GM23338 (cell line): ENCODE measurements at regions not wholly inside any gene's neighbourhood (a gene's known extent, or its start where the extent isn't known, plus 50 kb on each side); places are given as distances from the start of the nearest gene placed in this dataset.

Experiments
- ATAC-seq: fragments of 200-7000 bp; cut with Tn5 transposase; 3 replicates; pipeline ENCODE4 v1.9.1; 2020
- DNase-seq: peaks from one replicate; pipeline ENCODE4 v3.0.0-alpha.2; 2015; ENCODE audit warnings: low spot score
- H2AFZ ChIP-seq: fragments of 200-600 bp; sonication (generic); 2 replicates; pipeline ENCODE4 v1.8.0; 2016; ENCODE audit warnings: antibody characterized with exemption, mild to moderate bottlenecking, moderate library complexity
- H3F3A ChIP-seq: fragments of 200-600 bp; sonication (generic); replicated peaks from 2 replicates; pipeline ENCODE4 v1.8.0; 2017; ENCODE audit warnings: antibody characterized with exemption, mixed run types, low read depth
- H3K27ac ChIP-seq: fragments of 200-600 bp; sonication (generic); 2 replicates; pipeline ENCODE4 v1.6.1; 2016; ENCODE audit warnings: low read depth
- H3K27me3 ChIP-seq: fragments of 200-600 bp; sonication (generic); 2 replicates; pipeline ENCODE4 v1.8.0; 2016; ENCODE audit warnings: mild to moderate bottlenecking, mixed run types, moderate library complexity; ENCODE audit not compliant: insufficient read depth
- H3K36me3 ChIP-seq: fragments of 200-600 bp; sonication (generic); 2 replicates; pipeline ENCODE4 v1.8.0; 2016; ENCODE audit warnings: mild to moderate bottlenecking; ENCODE audit not compliant: insufficient read depth
- H3K4me1 ChIP-seq: fragments of 200-600 bp; sonication (generic); 2 replicates; pipeline ENCODE4 v1.8.0; 2016; ENCODE audit warnings: mild to moderate bottlenecking, moderate library complexity; ENCODE audit not compliant: insufficient read depth
- H3K4me2 ChIP-seq: fragments of 200-600 bp; sonication (generic); 2 replicates; pipeline ENCODE4 v1.7.1; 2017; ENCODE audit warnings: mixed run types
- H3K4me3 ChIP-seq: fragments of 200-600 bp; sonication (generic); 2 replicates; pipeline ENCODE4 v1.6.1; 2016; ENCODE audit warnings: mixed run types
- H3K79me2 ChIP-seq: fragments of 200-600 bp; sonication (generic); replicated peaks from 2 replicates; pipeline ENCODE4 v1.8.0; 2017; ENCODE audit warnings: mild to moderate bottlenecking; ENCODE audit not compliant: insufficient read depth
- H3K9me2 ChIP-seq: fragments of 200-600 bp; sonication (generic); 2 replicates; pipeline ENCODE4 v1.8.0; 2017; ENCODE audit not compliant: insufficient read depth
- H4K20me1 ChIP-seq: fragments of 200-600 bp; sonication (generic); replicated peaks from 2 replicates; pipeline ENCODE4 v1.8.0; 2017; ENCODE audit warnings: mild to moderate bottlenecking; ENCODE audit not compliant: insufficient read depth
- H3K27ac Mint-ChIP-seq: 2 replicates; pipeline ENCODE4 v1.8.0; 2020; ENCODE audit warnings: inconsistent platforms, mild to moderate bottlenecking, moderate library complexity, mixed read lengths
- H3K27me3 Mint-ChIP-seq: 3 replicates; pipeline ENCODE4 v1.8.0; 2022; ENCODE audit warnings: low read depth, mild to moderate bottlenecking, moderate library complexity, mixed read lengths, inconsistent platforms; ENCODE audit not compliant: insufficient read depth, poor library complexity
- H3K36me3 Mint-ChIP-seq: 3 replicates; pipeline ENCODE4 v1.8.0; 2021; ENCODE audit warnings: low read depth, mild to moderate bottlenecking, inconsistent platforms, moderate library complexity, mixed read lengths
- H3K4me1 Mint-ChIP-seq: 3 replicates; pipeline ENCODE4 v1.8.0; 2020; ENCODE audit warnings: mild to moderate bottlenecking, inconsistent platforms, mixed read lengths
- H3K4me3 Mint-ChIP-seq: 3 replicates; pipeline ENCODE4 v1.8.0; 2021; ENCODE audit warnings: moderate library complexity, mild to moderate bottlenecking, inconsistent platforms, mixed read lengths
- H3K9me3 Mint-ChIP-seq: 3 replicates; pipeline ENCODE4 v1.8.0; 2020; ENCODE audit warnings: moderate library complexity, mild to moderate bottlenecking, inconsistent platforms, mixed read lengths
- CREB1 ChIP-seq: fragments of 250-450 bp; sonication (Bioruptor Pico); IDR thresholded peaks from 2 replicates; pipeline ENCODE4 v1.5.0; 2020; ENCODE audit warnings: low read depth, mild to moderate bottlenecking, moderate library complexity
- ETS1 ChIP-seq: IDR thresholded peaks from 2 replicates; pipeline ENCODE4 v1.6.1; 2016; ENCODE audit warnings: antibody characterized with exemption
- EZH2 ChIP-seq: fragments of 200-600 bp; sonication (generic); IDR thresholded peaks from one replicate; pipeline ENCODE4 v1.8.0; 2017; ENCODE audit warnings: antibody characterized with exemption, mild to moderate bottlenecking, low read depth; ENCODE audit not compliant: unreplicated experiment
- EZH2phosphoT487 ChIP-seq: fragments of 200-600 bp; sonication (generic); IDR thresholded peaks from one replicate; pipeline ENCODE4 v1.8.1; 2018; ENCODE audit warnings: antibody characterized with exemption; ENCODE audit not compliant: unreplicated experiment
- JUNB ChIP-seq: IDR thresholded peaks from one replicate; pipeline ENCODE4 v1.6.1; 2016; ENCODE audit warnings: antibody characterized with exemption; ENCODE audit not compliant: unreplicated experiment
- NANOG ChIP-seq: IDR thresholded peaks from 2 replicates; pipeline ENCODE4 v1.6.1; 2016; ENCODE audit warnings: antibody characterized with exemption, borderline replicate concordance
- POLR2AphosphoS5 ChIP-seq: IDR thresholded peaks from 2 replicates; pipeline ENCODE4 v1.6.1; 2016; ENCODE audit warnings: antibody characterized with exemption, low read depth
- STAT1 ChIP-seq: IDR thresholded peaks from one replicate; pipeline ENCODE4 v1.6.1; 2016; ENCODE audit warnings: antibody characterized with exemption; ENCODE audit not compliant: unreplicated experiment
- ZNF114 ChIP-seq: fragments of 250-450 bp; sonication (Bioruptor Pico); IDR thresholded peaks from 2 replicates; pipeline ENCODE4 v1.5.0; 2020; ENCODE audit warnings: mild to moderate bottlenecking, moderate library complexity
- ZNF331 ChIP-seq: fragments of 250-450 bp; sonication (Bioruptor Pico); IDR thresholded peaks from 2 replicates; pipeline ENCODE4 v1.5.0; 2020; ENCODE audit warnings: low read depth, mild to moderate bottlenecking, moderate library complexity
- TF ChIP-seq, protein P1 (sequence below): IDR thresholded peaks from one replicate; pipeline ENCODE4 v1.6.1; 2018; ENCODE audit warnings: antibody characterized with exemption; ENCODE audit not compliant: unreplicated experiment
- TF ChIP-seq, protein P2 (sequence below), 2 experiments: fragments of 200-600 bp in 1 of 2; sonication (generic) in 1 of 2; conservative IDR thresholded peaks; 2 replicates each; pipeline versions ENCODE4 v1.5.1 to v1.6.1; 2016 to 2017; ENCODE audit warnings: antibody characterized with exemption in 2 of 2, low read depth in 2 of 2, mild to moderate bottlenecking in 2 of 2, moderate library complexity in 1 of 2
- TF ChIP-seq, protein P3 (sequence below): fragments of 250-450 bp; sonication (Bioruptor Pico); IDR thresholded peaks from 2 replicates; pipeline ENCODE4 v1.5.0; 2020; ENCODE audit warnings: mild to moderate bottlenecking, moderate library complexity

GRCh38 chr4:44791831-44792230 is 65.5 kb upstream of the GNPDA2 start:
- H3K27me3 Mint-ChIP-seq, result no peaks in the 10 kb centered on the region
- no peaks in the 10 kb centered on the region for H3K27me3 ChIP-seq
- no peak overlapping the region for H3K4me3 Mint-ChIP-seq
- ATAC-seq, result peak; percentile 29; the same call in 2 of the 3 replicates
- no peaks in the 10 kb centered on the region for H3F3A ChIP-seq
- no peaks in the 10 kb centered on the region for H3K4me1 ChIP-seq
- peaks cover 3% of the 10 kb centered on the region; the same call in 1 of the 2 replicates for H3K9me2 ChIP-seq
- H3K36me3 Mint-ChIP-seq, result peaks cover 7% of the 10 kb centered on the region; the same call in 2 of the 3 replicates
- no peak overlapping the region for H3K27ac Mint-ChIP-seq
- TF ChIP-seq, protein P1, sequence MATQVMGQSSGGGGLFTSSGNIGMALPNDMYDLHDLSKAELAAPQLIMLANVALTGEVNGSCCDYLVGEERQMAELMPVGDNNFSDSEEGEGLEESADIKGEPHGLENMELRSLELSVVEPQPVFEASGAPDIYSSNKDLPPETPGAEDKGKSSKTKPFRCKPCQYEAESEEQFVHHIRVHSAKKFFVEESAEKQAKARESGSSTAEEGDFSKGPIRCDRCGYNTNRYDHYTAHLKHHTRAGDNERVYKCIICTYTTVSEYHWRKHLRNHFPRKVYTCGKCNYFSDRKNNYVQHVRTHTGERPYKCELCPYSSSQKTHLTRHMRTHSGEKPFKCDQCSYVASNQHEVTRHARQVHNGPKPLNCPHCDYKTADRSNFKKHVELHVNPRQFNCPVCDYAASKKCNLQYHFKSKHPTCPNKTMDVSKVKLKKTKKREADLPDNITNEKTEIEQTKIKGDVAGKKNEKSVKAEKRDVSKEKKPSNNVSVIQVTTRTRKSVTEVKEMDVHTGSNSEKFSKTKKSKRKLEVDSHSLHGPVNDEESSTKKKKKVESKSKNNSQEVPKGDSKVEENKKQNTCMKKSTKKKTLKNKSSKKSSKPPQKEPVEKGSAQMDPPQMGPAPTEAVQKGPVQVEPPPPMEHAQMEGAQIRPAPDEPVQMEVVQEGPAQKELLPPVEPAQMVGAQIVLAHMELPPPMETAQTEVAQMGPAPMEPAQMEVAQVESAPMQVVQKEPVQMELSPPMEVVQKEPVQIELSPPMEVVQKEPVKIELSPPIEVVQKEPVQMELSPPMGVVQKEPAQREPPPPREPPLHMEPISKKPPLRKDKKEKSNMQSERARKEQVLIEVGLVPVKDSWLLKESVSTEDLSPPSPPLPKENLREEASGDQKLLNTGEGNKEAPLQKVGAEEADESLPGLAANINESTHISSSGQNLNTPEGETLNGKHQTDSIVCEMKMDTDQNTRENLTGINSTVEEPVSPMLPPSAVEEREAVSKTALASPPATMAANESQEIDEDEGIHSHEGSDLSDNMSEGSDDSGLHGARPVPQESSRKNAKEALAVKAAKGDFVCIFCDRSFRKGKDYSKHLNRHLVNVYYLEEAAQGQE, result no peak
- TF ChIP-seq ZNF114 (CRISPR knock-in tag), result no peak
- no peak for TF ChIP-seq EZH2phosphoT487
- TF ChIP-seq STAT1, result no peak
- no peak for TF ChIP-seq EZH2
- TF ChIP-seq, protein P2, sequence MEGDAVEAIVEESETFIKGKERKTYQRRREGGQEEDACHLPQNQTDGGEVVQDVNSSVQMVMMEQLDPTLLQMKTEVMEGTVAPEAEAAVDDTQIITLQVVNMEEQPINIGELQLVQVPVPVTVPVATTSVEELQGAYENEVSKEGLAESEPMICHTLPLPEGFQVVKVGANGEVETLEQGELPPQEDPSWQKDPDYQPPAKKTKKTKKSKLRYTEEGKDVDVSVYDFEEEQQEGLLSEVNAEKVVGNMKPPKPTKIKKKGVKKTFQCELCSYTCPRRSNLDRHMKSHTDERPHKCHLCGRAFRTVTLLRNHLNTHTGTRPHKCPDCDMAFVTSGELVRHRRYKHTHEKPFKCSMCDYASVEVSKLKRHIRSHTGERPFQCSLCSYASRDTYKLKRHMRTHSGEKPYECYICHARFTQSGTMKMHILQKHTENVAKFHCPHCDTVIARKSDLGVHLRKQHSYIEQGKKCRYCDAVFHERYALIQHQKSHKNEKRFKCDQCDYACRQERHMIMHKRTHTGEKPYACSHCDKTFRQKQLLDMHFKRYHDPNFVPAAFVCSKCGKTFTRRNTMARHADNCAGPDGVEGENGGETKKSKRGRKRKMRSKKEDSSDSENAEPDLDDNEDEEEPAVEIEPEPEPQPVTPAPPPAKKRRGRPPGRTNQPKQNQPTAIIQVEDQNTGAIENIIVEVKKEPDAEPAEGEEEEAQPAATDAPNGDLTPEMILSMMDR (conservative IDR thresholded peaks at IDR 0.05; ENCODE audit: low read depth in 2 of 2), result no peak
- no peak for TF ChIP-seq ETS1
- TF ChIP-seq ZNF331 (CRISPR knock-in tag), result no peak
- TF ChIP-seq, protein P3, sequence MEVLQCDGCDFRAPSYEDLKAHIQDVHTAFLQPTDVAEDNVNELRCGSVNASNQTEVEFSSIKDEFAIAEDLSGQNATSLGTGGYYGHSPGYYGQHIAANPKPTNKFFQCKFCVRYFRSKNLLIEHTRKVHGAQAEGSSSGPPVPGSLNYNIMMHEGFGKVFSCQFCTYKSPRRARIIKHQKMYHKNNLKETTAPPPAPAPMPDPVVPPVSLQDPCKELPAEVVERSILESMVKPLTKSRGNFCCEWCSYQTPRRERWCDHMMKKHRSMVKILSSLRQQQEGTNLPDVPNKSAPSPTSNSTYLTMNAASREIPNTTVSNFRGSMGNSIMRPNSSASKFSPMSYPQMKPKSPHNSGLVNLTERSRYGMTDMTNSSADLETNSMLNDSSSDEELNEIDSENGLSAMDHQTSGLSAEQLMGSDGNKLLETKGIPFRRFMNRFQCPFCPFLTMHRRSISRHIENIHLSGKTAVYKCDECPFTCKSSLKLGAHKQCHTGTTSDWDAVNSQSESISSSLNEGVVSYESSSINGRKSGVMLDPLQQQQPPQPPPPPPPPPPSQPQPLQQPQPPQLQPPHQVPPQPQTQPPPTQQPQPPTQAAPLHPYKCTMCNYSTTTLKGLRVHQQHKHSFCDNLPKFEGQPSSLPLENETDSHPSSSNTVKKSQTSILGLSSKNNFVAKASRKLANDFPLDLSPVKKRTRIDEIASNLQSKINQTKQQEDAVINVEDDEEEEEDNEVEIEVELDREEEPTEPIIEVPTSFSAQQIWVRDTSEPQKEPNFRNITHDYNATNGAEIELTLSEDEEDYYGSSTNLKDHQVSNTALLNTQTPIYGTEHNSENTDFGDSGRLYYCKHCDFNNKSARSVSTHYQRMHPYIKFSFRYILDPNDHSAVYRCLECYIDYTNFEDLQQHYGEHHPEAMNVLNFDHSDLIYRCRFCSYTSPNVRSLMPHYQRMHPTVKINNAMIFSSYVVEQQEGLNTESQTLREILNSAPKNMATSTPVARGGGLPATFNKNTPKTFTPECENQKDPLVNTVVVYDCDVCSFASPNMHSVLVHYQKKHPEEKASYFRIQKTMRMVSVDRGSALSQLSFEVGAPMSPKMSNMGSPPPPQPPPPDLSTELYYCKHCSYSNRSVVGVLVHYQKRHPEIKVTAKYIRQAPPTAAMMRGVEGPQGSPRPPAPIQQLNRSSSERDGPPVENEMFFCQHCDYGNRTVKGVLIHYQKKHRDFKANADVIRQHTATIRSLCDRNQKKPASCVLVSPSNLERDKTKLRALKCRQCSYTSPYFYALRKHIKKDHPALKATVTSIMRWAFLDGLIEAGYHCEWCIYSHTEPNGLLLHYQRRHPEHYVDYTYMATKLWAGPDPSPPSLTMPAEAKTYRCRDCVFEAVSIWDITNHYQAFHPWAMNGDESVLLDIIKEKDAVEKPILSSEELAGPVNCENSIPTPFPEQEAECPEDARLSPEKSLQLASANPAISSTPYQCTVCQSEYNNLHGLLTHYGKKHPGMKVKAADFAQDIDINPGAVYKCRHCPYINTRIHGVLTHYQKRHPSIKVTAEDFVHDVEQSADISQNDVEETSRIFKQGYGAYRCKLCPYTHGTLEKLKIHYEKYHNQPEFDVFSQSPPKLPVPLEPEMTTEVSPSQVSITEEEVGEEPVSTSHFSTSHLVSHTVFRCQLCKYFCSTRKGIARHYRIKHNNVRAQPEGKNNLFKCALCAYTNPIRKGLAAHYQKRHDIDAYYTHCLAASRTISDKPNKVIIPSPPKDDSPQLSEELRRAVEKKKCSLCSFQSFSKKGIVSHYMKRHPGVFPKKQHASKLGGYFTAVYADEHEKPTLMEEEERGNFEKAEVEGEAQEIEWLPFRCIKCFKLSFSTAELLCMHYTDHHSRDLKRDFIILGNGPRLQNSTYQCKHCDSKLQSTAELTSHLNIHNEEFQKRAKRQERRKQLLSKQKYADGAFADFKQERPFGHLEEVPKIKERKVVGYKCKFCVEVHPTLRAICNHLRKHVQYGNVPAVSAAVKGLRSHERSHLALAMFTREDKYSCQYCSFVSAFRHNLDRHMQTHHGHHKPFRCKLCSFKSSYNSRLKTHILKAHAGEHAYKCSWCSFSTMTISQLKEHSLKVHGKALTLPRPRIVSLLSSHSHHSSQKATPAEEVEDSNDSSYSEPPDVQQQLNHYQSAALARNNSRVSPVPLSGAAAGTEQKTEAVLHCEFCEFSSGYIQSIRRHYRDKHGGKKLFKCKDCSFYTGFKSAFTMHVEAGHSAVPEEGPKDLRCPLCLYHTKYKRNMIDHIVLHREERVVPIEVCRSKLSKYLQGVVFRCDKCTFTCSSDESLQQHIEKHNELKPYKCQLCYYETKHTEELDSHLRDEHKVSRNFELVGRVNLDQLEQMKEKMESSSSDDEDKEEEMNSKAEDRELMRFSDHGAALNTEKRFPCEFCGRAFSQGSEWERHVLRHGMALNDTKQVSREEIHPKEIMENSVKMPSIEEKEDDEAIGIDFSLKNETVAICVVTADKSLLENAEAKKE (CRISPR knock-in tag), result no peak
- TF ChIP-seq CREB1 (CRISPR knock-in tag), result no peak
- no peak for TF ChIP-seq POLR2AphosphoS5
- no peak for TF ChIP-seq JUNB
- no peak for TF ChIP-seq NANOG
- no peaks in the 10 kb centered on the region for H4K20me1 ChIP-seq
- H3K4me2 ChIP-seq, result no peak overlapping the region
- 0 out of 3 replicates have a peak, but pooled peaks cover 3% of the 10 kb centered on the region for H3K4me1 Mint-ChIP-seq
- H3K36me3 ChIP-seq, result peaks cover 3% of the 10 kb centered on the region
- no peak overlapping the region for H3K27ac ChIP-seq
- peaks cover 33% of the 10 kb centered on the region for H3K9me3 Mint-ChIP-seq
- no peaks in the 10 kb centered on the region for H3K79me2 ChIP-seq
- DNase-seq, result peak; percentile 41
- no peak overlapping the region for H2AFZ ChIP-seq
- no peak overlapping the region for H3K4me3 ChIP-seq
